HG02642 (cell line): ENCODE measurements at regions not wholly inside any gene's neighbourhood (a gene's known extent, or its start where the extent isn't known, plus 50 kb on each side); places are given as distances from the start of the nearest gene placed in this dataset.

Experiments
- ATAC-seq: cut with Tn5 transposase; IDR thresholded peaks from one replicate; pipeline ENCODE4 v1.9.1; 2021; ENCODE audit warnings: mild to moderate bottlenecking; ENCODE audit not compliant: unreplicated experiment, poor library complexity

- no peak for ATAC-seq
Observed at GRCh38 chr6:139625998-139626975, 251.8 kb upstream of the CITED2 start.

- ATAC-seq = no peak
Observed at GRCh38 chr6:139625081-139625939, 250.9 kb upstream of the CITED2 start.

- ATAC-seq = no peak
Observed at GRCh38 chr6:139623372-139623771, 248.9 kb upstream of the CITED2 start.

GRCh38 chr6:139613496-139613895, 239.0 kb upstream of the CITED2 start:
- ATAC-seq = no peak

GRCh38 chr6:139612135-139612465, 237.7 kb upstream of the CITED2 start:
- no peak for ATAC-seq

GRCh38 chr6:139611327-139612134, 237.1 kb upstream of the CITED2 start:
- ATAC-seq = no peak

- no peak for ATAC-seq
Observed at GRCh38 chr6:139608466-139609261, 234.2 kb upstream of the CITED2 start.

- no peak for ATAC-seq
Observed at GRCh38 chr6:139605350-139605749, 230.9 kb upstream of the CITED2 start.

- ATAC-seq = no peak
Observed at GRCh38 chr6:139603581-139603980, 229.1 kb upstream of the CITED2 start.

GRCh38 chr6:139602577-139602976, 228.1 kb upstream of the CITED2 start:
- ATAC-seq = no peak

- ATAC-seq = peak; percentile 99
Observed at GRCh38 chr6:139600919-139601475, 226.5 kb upstream of the CITED2 start.

GRCh38 chr6:139600343-139600742, 225.9 kb upstream of the CITED2 start:
- ATAC-seq = no peak

GRCh38 chr6:139597771-139598755, 223.6 kb upstream of the CITED2 start:
- no peak for ATAC-seq

GRCh38 chr6:139597087-139597763, 222.8 kb upstream of the CITED2 start:
- no peak for ATAC-seq

GRCh38 chr6:139595183-139595582, 220.7 kb upstream of the CITED2 start:
- ATAC-seq = no peak

GRCh38 chr6:139594333-139594965, 220.0 kb upstream of the CITED2 start:
- ATAC-seq = no peak

- ATAC-seq = no peak
Observed at GRCh38 chr6:139593081-139593480, 218.6 kb upstream of the CITED2 start.
